Bronchial epithelial cell (primary cell): ENCODE measurements at regions not wholly inside any gene's neighbourhood (a gene's known extent, or its start where the extent isn't known, plus 50 kb on each side); places are given as distances from the start of the nearest gene placed in this dataset.
A peak's percentile ranks its signal among the peaks of the same experiment; 100 is the strongest.

ENCODE experiments used
- DNase-seq: peaks from one replicate; pipeline ENCODE4 v3.0.0-alpha.2; 2010; ENCODE audit warnings: low read depth
- FAIRE-seq: peaks from 2 replicates; lab custom pipeline; 2011; peaks lifted over from hg19 to GRCh38; lab: Jason Lieb, UNC
- H3K27me3 ChIP-seq: 2 replicates; pipeline ENCODE4 v1.5.1; 2011; ENCODE audit warnings: low read length; ENCODE audit not compliant: control insufficient read depth, insufficient read depth
- H3K36me3 ChIP-seq: 2 replicates; pipeline ENCODE4 v1.5.1; 2011; ENCODE audit warnings: low read length; ENCODE audit not compliant: control insufficient read depth, insufficient read depth
- H3K4me3 ChIP-seq: 2 replicates; pipeline ENCODE4 v1.5.1; 2011; ENCODE audit warnings: mild to moderate bottlenecking, low read depth, low read length, control low read depth
- CTCF ChIP-seq: IDR thresholded peaks from 2 replicates; pipeline ENCODE4 v1.5.1; 2011; ENCODE audit warnings: mild to moderate bottlenecking, moderate library complexity, low read length, control low read depth, inconsistent platforms; ENCODE audit not compliant: insufficient read depth, severe bottlenecking

- no peak for FAIRE-seq
- no peak for TF ChIP-seq CTCF
- no peaks in the 10 kb centered on the region for H3K36me3 ChIP-seq
- H3K4me3 ChIP-seq: no peak overlapping the region
- no peaks in the 10 kb centered on the region for H3K27me3 ChIP-seq
- no peak for DNase-seq
Measured at GRCh38 chr15:67000896-67001295, 64.5 kb upstream of the SMAD3 start.

GRCh38 chr15:67002368-67002767, 63.0 kb upstream of the SMAD3 start:
- Histone ChIP-seq H3K4me3 (no peak overlapping the region), H3K27me3 (no peaks in the 10 kb centered on the region), H3K36me3 (no peaks in the 10 kb centered on the region)
- TF ChIP-seq CTCF: no peak
- DNase-seq: no peak
- no peak for FAIRE-seq

- TF ChIP-seq CTCF: no peak
- H3K4me3 ChIP-seq: no peak overlapping the region
- no peaks in the 10 kb centered on the region for H3K27me3 ChIP-seq
- no peak for FAIRE-seq
- DNase-seq: peak; percentile 54
- H3K36me3 ChIP-seq: no peaks in the 10 kb centered on the region
Measured at GRCh38 chr15:67003586-67003985, 61.8 kb upstream of the SMAD3 start.

- no peaks in the 10 kb centered on the region for H3K36me3 ChIP-seq
- FAIRE-seq: no peak
- no peak for TF ChIP-seq CTCF
Measured at GRCh38 chr15:67004142-67004541, 61.3 kb upstream of the SMAD3 start.

GRCh38 chr15:67005294-67005996, 60.0 kb upstream of the SMAD3 start:
- FAIRE-seq: no peak
- no peak for TF ChIP-seq CTCF
- H3K4me3 ChIP-seq: no peak overlapping the region
- DNase-seq: no peak
- no peaks in the 10 kb centered on the region for H3K36me3 ChIP-seq
- no peaks in the 10 kb centered on the region for H3K27me3 ChIP-seq

More at GRCh38 chr15:67004142-67004541, 61.3 kb upstream of the SMAD3 start:
- no peak for DNase-seq
- Histone ChIP-seq H3K27me3 (no peaks in the 10 kb centered on the region), H3K4me3 (no peak overlapping the region)
